Activated T-cell treated with anti-CD3 and anti-CD28 coated beads for 48 hours (primary cell): ENCODE measurements at regions not wholly inside any gene's neighbourhood (a gene's known extent, or its start where the extent isn't known, plus 50 kb on each side); places are given as distances from the start of the nearest gene placed in this dataset.
"Not testable (repeated sequence)": the region's sequence is repeated elsewhere in the genome, so short reads cannot be mapped to it uniquely, and the experiment has no call there.

Experiments used
- DNase-seq: peaks from one replicate; pipeline ENCODE4 v3.0.0-alpha.2; 2020; ENCODE audit warnings: low read depth

- DNase-seq, result no peak
These were observed 124.1 kb upstream of the NEIL3 start for GRCh38 chr4:177185579-177185978.

DNA sequence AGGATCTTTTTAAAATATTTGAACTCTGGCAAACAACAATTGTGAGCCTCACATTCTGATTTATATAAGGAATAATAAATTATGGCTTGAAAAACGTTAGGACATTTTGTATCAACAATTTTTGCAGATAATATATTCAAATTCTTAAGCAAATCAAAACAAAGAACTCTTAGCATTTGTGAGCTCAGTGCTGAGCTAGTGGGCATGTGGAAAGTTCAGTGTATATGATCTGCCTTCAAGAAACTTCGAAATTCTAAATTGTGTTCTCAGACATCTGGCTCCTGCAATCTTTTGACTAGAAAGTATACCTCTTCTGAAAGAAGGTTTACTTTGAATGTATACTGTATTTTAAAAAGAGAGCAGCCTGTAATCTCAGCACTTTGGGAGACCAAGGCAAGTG lies 122.3 kb upstream of the NEIL3 start:
- DNase-seq, result no peak

DNA sequence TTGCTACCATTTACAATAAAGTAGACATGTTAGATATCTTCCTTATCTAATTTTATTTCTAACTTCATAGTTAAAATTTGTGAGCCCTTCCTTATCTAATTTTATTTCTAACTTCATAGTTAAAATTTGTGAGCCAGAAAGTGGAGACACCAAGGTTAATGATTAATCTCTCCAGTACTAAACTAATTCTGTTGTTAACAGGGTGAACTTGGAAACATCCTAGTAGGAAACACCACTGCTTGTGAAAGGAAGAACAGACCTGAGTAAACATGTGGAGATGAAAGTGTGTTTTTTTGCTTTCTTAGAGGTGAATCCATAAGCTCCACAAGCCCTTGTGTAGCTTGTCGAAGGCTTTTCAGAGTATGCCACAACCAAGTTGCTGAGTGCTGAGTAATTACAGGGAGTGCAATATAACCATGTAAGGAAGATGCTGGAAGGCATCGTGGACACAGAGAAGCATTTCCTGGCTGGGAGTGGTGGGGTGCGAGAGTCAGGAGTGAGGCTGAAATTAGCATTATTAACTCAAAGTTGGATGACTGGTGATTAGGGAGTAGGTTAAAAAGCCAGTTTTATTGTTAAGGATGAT lies 118.6 kb upstream of the NEIL3 start:
- DNase-seq, result no peak

- no peak for DNase-seq
These were observed 118.1 kb upstream of the NEIL3 start for GRCh38 chr4:177191586-177191985.

DNA sequence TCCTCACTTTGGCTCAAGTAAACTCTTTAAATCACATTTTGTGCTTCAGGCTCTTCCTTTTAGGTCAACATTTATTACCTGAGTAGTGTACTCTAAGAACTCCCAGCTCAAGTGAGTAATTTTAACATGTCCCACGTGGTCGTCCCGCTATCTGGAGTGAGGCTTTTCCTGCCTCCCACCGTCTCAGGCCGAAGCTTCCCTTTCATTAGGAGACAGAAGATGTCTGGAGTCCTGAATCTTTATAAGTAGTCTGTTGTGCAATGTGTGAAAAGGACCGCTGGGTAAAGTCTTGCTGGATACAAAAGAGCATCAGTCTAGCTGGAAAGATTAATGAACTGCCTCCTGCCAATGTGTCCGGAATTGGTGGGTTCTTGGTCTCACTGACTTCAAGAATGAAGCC lies 117.7 kb upstream of the NEIL3 start:
- DNase-seq, result no peak

GRCh38 chr4:177193024-177193715 lies 116.5 kb upstream of the NEIL3 start:
- DNase-seq, result not testable (repeated sequence)

DNA sequence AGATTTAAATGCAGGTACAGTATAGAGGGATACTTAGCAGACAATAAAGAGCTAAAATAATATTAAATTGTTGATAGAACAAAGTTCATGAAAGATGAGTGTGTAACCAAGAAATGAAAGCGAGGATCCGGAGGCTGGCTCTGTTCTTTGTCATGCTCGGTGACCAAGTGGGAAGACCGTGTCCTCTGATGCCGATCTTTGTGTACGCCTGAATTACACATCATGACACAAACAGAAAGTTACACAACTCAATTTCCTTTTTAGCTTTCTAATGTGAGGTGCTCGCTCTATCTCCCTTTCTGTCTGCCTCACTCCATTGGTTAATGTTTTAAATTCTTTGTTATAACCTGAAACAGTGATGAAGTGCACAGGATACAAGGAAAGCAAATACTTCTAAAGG lies 114.8 kb upstream of the NEIL3 start:
- DNase-seq, result no peak

DNA sequence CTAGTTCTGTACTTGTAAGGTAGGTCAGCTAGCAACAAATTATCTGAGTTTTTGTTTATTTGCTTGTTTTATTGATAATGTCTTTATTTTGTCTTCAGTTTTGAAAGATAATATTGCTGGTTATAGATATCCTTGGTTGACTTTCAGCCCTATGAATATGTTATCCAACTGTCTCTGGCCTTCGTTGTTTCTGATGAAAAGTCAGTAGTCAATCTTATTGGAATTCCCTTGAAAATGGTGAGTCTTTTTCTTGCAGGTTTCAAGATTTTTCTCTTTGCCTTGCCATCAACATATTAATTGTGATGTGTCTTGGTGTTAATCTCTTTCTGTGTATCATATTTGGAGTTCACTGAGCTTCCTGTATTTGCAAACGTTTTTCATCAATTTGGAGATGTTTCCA lies 113.1 kb upstream of the NEIL3 start:
- DNase-seq, result no peak

GRCh38 chr4:177201614-177202013 lies 108.1 kb upstream of the NEIL3 start:
- DNase-seq, result no peak

DNA sequence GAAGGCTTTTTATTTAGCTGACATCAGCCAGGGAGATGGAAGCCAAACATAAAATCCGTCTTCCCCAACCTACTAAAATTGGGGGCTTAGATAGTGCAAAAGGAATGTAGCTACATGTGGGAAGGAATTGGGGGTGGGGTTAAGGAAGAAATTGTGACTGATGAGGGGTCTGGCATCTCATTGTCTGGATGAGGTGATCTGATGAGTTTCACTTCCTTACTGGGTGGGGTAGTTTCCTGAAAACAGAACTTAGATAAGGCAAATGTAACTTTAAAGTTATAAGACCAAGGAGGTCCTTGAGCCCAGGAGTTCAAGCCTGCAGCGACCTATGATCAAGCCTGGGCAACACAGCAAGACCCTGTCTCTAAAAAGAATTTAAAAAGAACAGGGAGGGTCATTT lies 105.5 kb upstream of the NEIL3 start:
- no peak for DNase-seq

DNA sequence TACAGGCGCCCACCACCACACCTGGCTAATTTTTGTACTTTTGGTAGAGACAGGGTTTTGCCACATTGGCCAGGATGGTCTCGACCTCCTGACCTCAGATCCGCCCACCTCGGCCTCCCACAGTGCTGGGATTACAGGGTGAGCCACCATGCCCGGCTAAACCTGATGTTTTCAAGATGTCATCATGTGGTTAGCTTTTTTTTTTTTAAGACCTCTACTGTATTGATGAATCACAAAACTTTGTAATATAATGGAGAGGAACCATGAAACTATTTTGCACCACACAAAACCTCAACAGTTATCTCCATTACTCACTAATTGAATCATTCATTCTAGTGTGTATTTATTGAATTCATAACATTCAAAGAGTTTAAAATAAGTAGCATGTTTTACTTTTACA lies 94.7 kb upstream of the NEIL3 start:
- peak; percentile 33 for DNase-seq

- DNase-seq, result no peak
These were observed 89.3 kb upstream of the NEIL3 start for GRCh38 chr4:177220376-177220775.

GRCh38 chr4:177222781-177223180 lies 86.9 kb upstream of the NEIL3 start:
- DNase-seq, result no peak

DNA sequence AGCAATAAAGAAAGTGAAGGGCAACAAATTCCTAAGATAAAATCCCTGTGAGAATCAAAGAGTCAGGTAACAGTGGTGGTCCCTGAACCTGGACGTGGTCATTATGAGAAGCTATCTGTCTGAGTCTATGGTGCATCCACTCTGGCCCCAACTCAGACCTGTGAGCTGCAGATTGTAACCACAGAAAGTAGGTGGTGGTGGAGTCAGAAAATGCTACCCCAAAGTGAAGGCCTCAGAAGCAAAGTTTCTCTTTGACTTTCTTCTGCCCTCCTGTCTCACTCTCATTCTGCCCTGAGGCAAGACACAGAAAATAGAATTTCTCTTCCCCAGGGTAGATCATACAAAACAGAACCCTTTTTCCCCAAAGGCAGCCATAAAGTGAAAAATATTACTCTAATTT lies 84.1 kb upstream of the NEIL3 start:
- DNase-seq, result no peak

DNA sequence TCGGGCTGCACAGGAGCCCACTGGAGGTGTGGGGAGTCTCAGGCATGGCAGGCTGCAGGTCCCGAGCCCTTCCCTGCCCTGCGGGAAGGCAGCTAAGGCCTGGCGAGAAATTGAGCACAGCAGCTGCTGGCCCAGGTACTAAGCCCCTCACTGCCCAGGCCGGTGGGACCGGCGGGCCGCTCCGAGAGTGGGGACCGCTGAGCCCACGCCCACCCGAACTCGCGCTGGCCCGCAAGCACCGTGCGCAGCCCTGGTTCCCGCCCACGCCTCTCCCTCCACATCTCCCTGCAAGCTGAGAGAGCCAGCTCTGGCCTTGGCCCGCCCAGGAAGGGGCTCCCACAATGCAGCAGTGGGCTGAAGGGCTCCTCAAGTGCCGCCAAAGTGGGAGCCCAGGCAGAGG lies 82.0 kb upstream of the NEIL3 start:
- no peak for DNase-seq

DNA sequence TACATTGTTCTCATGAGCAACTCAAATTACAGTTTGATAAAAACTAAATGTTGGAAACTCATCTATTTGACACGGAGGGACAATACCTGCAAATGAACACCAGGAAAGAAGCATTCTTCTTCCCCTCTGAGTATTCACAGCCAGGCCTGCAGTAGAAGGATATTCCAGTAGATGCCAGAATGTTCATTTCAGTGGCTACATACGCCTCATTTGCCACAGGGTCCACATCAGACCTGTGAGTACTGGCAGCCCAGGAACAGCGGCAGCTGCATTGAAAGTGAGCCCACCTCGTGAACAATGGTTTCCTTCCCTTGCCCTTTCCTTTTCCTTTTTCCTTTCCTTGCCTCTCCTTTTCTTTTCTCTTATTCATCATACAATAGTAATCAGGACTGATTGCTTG lies 81.1 kb upstream of the NEIL3 start:
- no peak for DNase-seq

DNA sequence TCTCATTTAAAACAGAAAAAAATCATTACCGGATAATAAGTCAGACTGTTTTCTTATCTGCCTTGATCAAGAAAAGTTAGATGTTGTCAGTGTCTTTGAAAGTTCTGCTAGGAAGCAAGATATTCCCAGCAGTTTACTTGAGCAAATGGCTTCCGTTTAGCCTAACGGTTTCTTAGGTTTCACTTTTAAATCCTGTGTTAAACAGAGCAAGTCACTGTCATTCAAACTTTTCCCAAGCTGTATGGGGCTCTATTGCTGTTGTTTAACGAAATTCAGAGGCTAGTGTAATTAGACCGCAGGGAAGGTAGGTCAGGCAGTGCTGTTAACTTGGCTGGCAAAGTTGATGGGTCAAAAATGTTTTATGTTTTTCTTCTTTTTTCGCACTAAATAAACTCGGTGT lies 80.3 kb upstream of the NEIL3 start:
- no peak for DNase-seq

DNA sequence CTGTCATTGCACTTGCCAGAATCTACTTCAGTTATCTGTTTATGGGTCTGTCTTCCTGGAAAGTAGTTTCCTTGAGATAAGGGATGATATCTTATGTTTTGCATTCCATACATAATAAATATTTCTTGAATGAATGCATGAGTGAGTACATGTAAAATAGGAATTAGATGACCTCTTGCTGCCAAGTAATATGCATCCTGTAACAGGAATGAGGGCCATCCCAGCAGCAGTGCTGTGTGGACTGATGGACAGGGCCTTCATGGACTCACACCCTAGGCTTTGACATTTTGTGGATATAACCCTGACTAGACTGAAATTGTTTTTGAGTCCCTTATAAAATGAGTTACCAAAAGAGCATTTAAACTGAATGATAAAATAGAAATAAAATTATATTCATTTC lies 77.2 kb upstream of the NEIL3 start:
- DNase-seq, result no peak

- DNase-seq, result no peak
These were observed 74.6 kb upstream of the NEIL3 start for GRCh38 chr4:177235026-177235425.

DNA sequence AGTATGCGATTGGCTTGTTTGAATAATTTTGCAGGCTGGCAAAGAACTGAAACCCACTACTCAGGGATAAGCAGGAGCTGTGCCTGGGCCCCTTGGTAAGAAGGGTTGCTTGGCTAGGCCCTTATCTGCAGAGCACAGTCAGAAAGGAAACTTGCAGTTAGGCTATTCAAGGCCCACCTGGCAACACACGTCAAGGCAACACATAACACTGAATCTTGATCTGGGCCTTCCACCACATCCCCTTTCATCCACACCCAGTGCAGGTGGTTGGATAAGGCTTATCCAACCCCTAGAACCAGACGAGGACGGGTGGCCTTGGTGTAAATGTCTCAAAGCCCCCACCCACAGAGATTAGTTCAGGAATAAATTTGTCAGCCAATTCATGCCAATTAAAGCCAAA lies 72.8 kb upstream of the NEIL3 start:
- DNase-seq, result no peak

DNA sequence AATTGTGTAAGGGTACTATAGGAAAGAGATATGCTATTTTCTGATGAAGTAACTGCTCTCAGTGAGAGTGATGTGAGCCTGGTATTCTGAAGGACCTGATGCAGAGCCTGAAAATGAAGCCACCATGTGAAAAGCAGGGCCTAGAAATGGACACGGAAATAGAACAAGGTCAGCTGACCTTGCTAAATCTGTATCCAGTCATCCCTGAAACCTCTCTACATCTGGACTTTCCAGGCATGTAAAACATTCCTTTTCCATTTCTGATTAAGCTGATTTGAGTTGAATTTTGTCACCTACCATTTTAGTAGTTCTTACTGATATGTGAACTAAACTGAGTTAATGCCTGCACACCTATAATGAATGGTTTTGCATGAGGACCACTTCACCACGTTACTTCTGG lies 72.4 kb upstream of the NEIL3 start:
- no peak for DNase-seq

- DNase-seq, result no peak
These were observed 70.2 kb upstream of the NEIL3 start for GRCh38 chr4:177239477-177239876.

DNA sequence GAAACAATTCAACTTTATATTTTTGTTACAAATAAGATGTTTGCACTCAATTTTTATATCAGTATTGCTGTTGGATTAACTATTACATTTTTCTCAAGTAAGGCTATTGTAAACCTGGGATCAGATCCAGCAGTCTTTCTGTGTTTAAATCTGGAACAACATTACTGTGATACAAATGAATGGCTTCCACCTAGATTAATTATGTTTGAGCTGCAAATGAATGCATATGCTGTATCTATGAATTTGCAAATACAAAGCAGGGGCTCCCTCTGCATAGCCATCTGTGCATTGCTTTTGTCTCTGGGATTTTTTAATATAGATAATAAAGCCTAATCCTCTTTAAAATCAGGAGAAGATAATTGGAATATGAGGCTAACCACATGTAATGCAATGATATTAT lies 69.8 kb upstream of the NEIL3 start:
- DNase-seq, result no peak

GRCh38 chr4:177242651-177243286 lies 66.9 kb upstream of the NEIL3 start:
- DNase-seq, result no peak
